ENCODE measurements at regions not wholly inside any gene's neighbourhood (a gene's known extent, or its start where the extent isn't known, plus 50 kb on each side); places are given as distances from the start of the nearest gene placed in this dataset.

- Mint-ChIP-seq H3K36me3 (ENCODE audit: low read depth, unreplicated experiment) (no peaks in the 10 kb centered on the region), H3K27me3 (ENCODE audit: unreplicated experiment) (no peaks in the 10 kb centered on the region), H3K4me1 (ENCODE audit: unreplicated experiment) (no peaks in the 10 kb centered on the region), H3K4me3 (ENCODE audit: unreplicated experiment) (no peak overlapping the region), H3K27ac (ENCODE audit: unreplicated experiment) (no peak overlapping the region), H3K9me3 (ENCODE audit: unreplicated experiment) (no peaks in the 10 kb centered on the region)
- TF ChIP-seq CTCF (IDR thresholded peaks at IDR 0.05; ENCODE audit: unreplicated experiment): no peak
- DNase-seq (ENCODE audit: low spot score): no peak
Measured at GRCh38 chr13:78299832-78300623, 303.3 kb downstream of the POU4F1 start.

- no peaks in the 10 kb centered on the region for H3K27me3 Mint-ChIP-seq (ENCODE audit: unreplicated experiment)
- TF ChIP-seq CTCF (IDR thresholded peaks at IDR 0.05; ENCODE audit: unreplicated experiment): no peak
Measured at GRCh38 chr13:78298657-78299056, 304.7 kb downstream of the POU4F1 start.

GRCh38 chr13:78286748-78287147 lies 316.6 kb downstream of the POU4F1 start:
- H3K36me3 Mint-ChIP-seq (ENCODE audit: low read depth, unreplicated experiment): peaks cover 4% of the 10 kb centered on the region
- H3K9me3 Mint-ChIP-seq (ENCODE audit: unreplicated experiment): peaks cover 5% of the 10 kb centered on the region
- H3K27me3 Mint-ChIP-seq (ENCODE audit: unreplicated experiment): no peaks in the 10 kb centered on the region
- no peak overlapping the region for H3K4me3 Mint-ChIP-seq (ENCODE audit: unreplicated experiment)
- DNase-seq (ENCODE audit: low spot score): no peak
- TF ChIP-seq CTCF (IDR thresholded peaks at IDR 0.05; ENCODE audit: unreplicated experiment): no peak
- H3K4me1 Mint-ChIP-seq (ENCODE audit: unreplicated experiment): no peaks in the 10 kb centered on the region
- no peak overlapping the region for H3K27ac Mint-ChIP-seq (ENCODE audit: unreplicated experiment)

More at GRCh38 chr13:78298657-78299056, 304.7 kb downstream of the POU4F1 start:
- H3K4me3 Mint-ChIP-seq (ENCODE audit: unreplicated experiment): no peak overlapping the region
- H3K36me3 Mint-ChIP-seq (ENCODE audit: low read depth, unreplicated experiment): no peaks in the 10 kb centered on the region
- no peaks in the 10 kb centered on the region for H3K4me1 Mint-ChIP-seq (ENCODE audit: unreplicated experiment)
- H3K9me3 Mint-ChIP-seq (ENCODE audit: unreplicated experiment): no peaks in the 10 kb centered on the region
- no peak for DNase-seq (ENCODE audit: low spot score)
- H3K27ac Mint-ChIP-seq (ENCODE audit: unreplicated experiment): no peak overlapping the region

- H3K36me3 Mint-ChIP-seq (ENCODE audit: low read depth, unreplicated experiment): no peaks in the 10 kb centered on the region
- no peak for DNase-seq (ENCODE audit: low spot score)
- no peaks in the 10 kb centered on the region for H3K9me3 Mint-ChIP-seq (ENCODE audit: unreplicated experiment)
- no peaks in the 10 kb centered on the region for H3K27me3 Mint-ChIP-seq (ENCODE audit: unreplicated experiment)
- TF ChIP-seq CTCF (IDR thresholded peaks at IDR 0.05; ENCODE audit: unreplicated experiment): no peak
- no peak overlapping the region for H3K27ac Mint-ChIP-seq (ENCODE audit: unreplicated experiment)
- H3K4me1 Mint-ChIP-seq (ENCODE audit: unreplicated experiment): no peaks in the 10 kb centered on the region
- H3K4me3 Mint-ChIP-seq (ENCODE audit: unreplicated experiment): no peak overlapping the region
Measured at GRCh38 chr13:78265098-78265497, 338.3 kb downstream of the POU4F1 start.

GRCh38 chr13:78258304-78258703 lies 339.7 kb upstream of the EDNRB start:
- no peaks in the 10 kb centered on the region for H3K4me1 Mint-ChIP-seq (ENCODE audit: unreplicated experiment)
- H3K36me3 Mint-ChIP-seq (ENCODE audit: low read depth, unreplicated experiment): no peaks in the 10 kb centered on the region
- H3K27ac Mint-ChIP-seq (ENCODE audit: unreplicated experiment): no peak overlapping the region
- no peak overlapping the region for H3K4me3 Mint-ChIP-seq (ENCODE audit: unreplicated experiment)
- TF ChIP-seq CTCF (IDR thresholded peaks at IDR 0.05; ENCODE audit: unreplicated experiment): no peak
- no peaks in the 10 kb centered on the region for H3K27me3 Mint-ChIP-seq (ENCODE audit: unreplicated experiment)
- DNase-seq (ENCODE audit: low spot score): no peak
- H3K9me3 Mint-ChIP-seq (ENCODE audit: unreplicated experiment): no peaks in the 10 kb centered on the region
